ENCODE measurements at regions not wholly inside any gene's neighbourhood (a gene's known extent, or its start where the extent isn't known, plus 50 kb on each side); places are given as distances from the start of the nearest gene placed in this dataset.
"Not testable (repeated sequence)": the region's sequence is repeated elsewhere in the genome, so short reads cannot be mapped to it uniquely, and the experiment has no call there.

GRCh38 chrX:140065961-140066662 lies 100.8 kb upstream of the CXorf66 start:
- DNase-seq (ENCODE audit: low read depth in 3 of 3), result no peak

GRCh38 chrX:140064993-140065392 lies 99.7 kb upstream of the CXorf66 start:
- no peak for DNase-seq (ENCODE audit: low read depth in 3 of 3)

- peak; percentile 21 to 62 (median 23) for DNase-seq (ENCODE audit: low read depth in 3 of 3)
Measured at GRCh38 chrX:140057001-140057411, 91.7 kb upstream of the CXorf66 start.

GRCh38 chrX:140053846-140054245 lies 88.5 kb upstream of the CXorf66 start:
- DNase-seq (ENCODE audit: low read depth in 3 of 3), result no peak

- DNase-seq (ENCODE audit: low read depth in 3 of 3), result no peak
Measured at GRCh38 chrX:140050906-140051305, 85.6 kb upstream of the CXorf66 start.

- no peak for DNase-seq (ENCODE audit: low read depth in 3 of 3)
Measured at GRCh38 chrX:140040386-140040785, 75.1 kb upstream of the CXorf66 start.

- DNase-seq (ENCODE audit: low read depth in 3 of 3), result no peak
Measured at GRCh38 chrX:140038842-140039241, 73.5 kb upstream of the CXorf66 start.

GRCh38 chrX:140034916-140035315 lies 69.6 kb upstream of the CXorf66 start:
- DNase-seq (ENCODE audit: low read depth in 3 of 3), result no peak

GRCh38 chrX:140022482-140022881 lies 57.2 kb upstream of the CXorf66 start:
- no peak for DNase-seq (ENCODE audit: low read depth in 3 of 3)

GRCh38 chrX:140019134-140019533 lies 53.8 kb upstream of the CXorf66 start:
- DNase-seq (ENCODE audit: low read depth in 3 of 3), result not testable (repeated sequence)

Measured in stimulated activated CD4-positive, alpha-beta T cell treated with anti-CD3 and anti-CD28 coated beads, TNF-alpha, amount 100 ng/mL, for 48 hours (primary cell).